T-cell (primary cell): ENCODE measurements at regions not wholly inside any gene's neighbourhood (a gene's known extent, or its start where the extent isn't known, plus 50 kb on each side); places are given as distances from the start of the nearest gene placed in this dataset.

ENCODE experiments used
- ATAC-seq, 4 experiments: fragments of 200-7000 bp in 3 of 4; fragments of 150-1000 bp in 1 of 4; cut with Tn5 transposase; replicated peaks in 1 of 4; 1 replicate in 3 of 4; 2 replicates in 1 of 4; pipeline ENCODE4 v1.10.0; 2021; ENCODE audit warnings: moderate library complexity in 3 of 4, mild to moderate bottlenecking in 2 of 4, moderate number of reproducible peaks in 1 of 4
- CTCF ChIA-PET, 2 donors: fragments of 300-600 bp; sonication (Branson Sonifier 250); formaldehyde crosslinking; loops; one replicate each; lab custom pipeline; 2022; ENCODE audit warnings: antibody characterized with exemption in 2 of 2; lab: Charles Lee
- POLR2A ChIA-PET, 2 donors: fragments of 300-600 bp; sonication (Branson Sonifier 250); formaldehyde crosslinking; loops; one replicate each; lab custom pipeline; 2022; ENCODE audit warnings: antibody characterized with exemption in 2 of 2; lab: Charles Lee
- DNase-seq, 35 experiments: peaks; one replicate each; pipeline versions ENCODE4 v3.0.0 to v3.0.0-alpha.2; 2013 to 2023
- H3K27ac ChIP-seq: one replicate; pipeline ENCODE4 v1.5.1; 2013; ENCODE audit warnings: low read length
- H3K27me3 ChIP-seq, 2 experiments: replicated peaks in 1 of 2; 1 replicate in 1 of 2; 2 replicates in 1 of 2; pipeline versions ENCODE4 v1.6.1 to v1.7.0; 2013; ENCODE audit warnings: low read length in 1 of 2, mixed read lengths in 1 of 2; ENCODE audit not compliant: control insufficient read depth in 2 of 2, insufficient read depth in 2 of 2; ENCODE audit errors: extremely low read depth in 1 of 2
- H3K36me3 ChIP-seq, 2 donors: 1 replicate in 1 of 2; 2 replicates in 1 of 2; pipeline versions ENCODE4 v1.6.1 to v1.7.0; 2013; ENCODE audit warnings: low read length in 1 of 2; ENCODE audit not compliant: control insufficient read depth in 2 of 2, insufficient read depth in 1 of 2; ENCODE audit errors: extremely low read depth in 1 of 2
- H3K4me1 ChIP-seq, 2 experiments: 1 replicate in 1 of 2; 2 replicates in 1 of 2; pipeline versions ENCODE4 v1.6.1 to v1.7.0; 2013; ENCODE audit warnings: low read length in 2 of 2, mixed read lengths in 1 of 2; ENCODE audit not compliant: insufficient read depth in 2 of 2, control insufficient read depth in 1 of 2; ENCODE audit errors: extremely low read depth in 1 of 2
- H3K4me3 ChIP-seq, 2 donors: 1 replicate in 1 of 2; 2 replicates in 1 of 2; pipeline versions ENCODE4 v1.5.1 to v1.7.0; 2013; ENCODE audit warnings: mild to moderate bottlenecking in 2 of 2, low read length in 1 of 2, moderate library complexity in 1 of 2; ENCODE audit not compliant: control insufficient read depth in 1 of 2; ENCODE audit errors: extremely low read depth in 1 of 2
- H3K9me3 ChIP-seq: 2 replicates; pipeline ENCODE4 v1.7.0; 2013
- H3K27ac Mint-ChIP-seq, 2 donors: one replicate each; pipeline ENCODE4 v1.8.0; 2020 to 2021; ENCODE audit warnings: mild to moderate bottlenecking in 2 of 2, mixed read lengths in 2 of 2
- H3K27me3 Mint-ChIP-seq, 2 donors: one replicate each; pipeline ENCODE4 v1.8.0; 2021 to 2022; ENCODE audit warnings: mixed read lengths in 2 of 2
- H3K36me3 Mint-ChIP-seq: one replicate; pipeline ENCODE4 v1.8.0; 2021; ENCODE audit warnings: mixed read lengths
- H3K4me1 Mint-ChIP-seq, 3 donors: one replicate each; pipeline ENCODE4 v1.8.0; 2020 to 2022; ENCODE audit warnings: mixed read lengths in 3 of 3, mild to moderate bottlenecking in 1 of 3
- H3K4me3 Mint-ChIP-seq, 3 donors: one replicate each; pipeline ENCODE4 v1.8.0; 2020 to 2022; ENCODE audit warnings: mild to moderate bottlenecking in 3 of 3, mixed read lengths in 3 of 3, moderate library complexity in 3 of 3
- H3K9me3 Mint-ChIP-seq, 3 donors: one replicate each; pipeline ENCODE4 v1.8.0; 2020 to 2022; ENCODE audit warnings: mixed read lengths in 3 of 3
- WGBS: methylation state at CpG from one replicate; pipeline ENCODE4 v1.1.5; 2013; ENCODE audit warnings: missing lambda C conversion rate; ENCODE audit not compliant: insufficient coverage; 5-methylcytosine and 5-hydroxymethylcytosine counted together

DNA sequence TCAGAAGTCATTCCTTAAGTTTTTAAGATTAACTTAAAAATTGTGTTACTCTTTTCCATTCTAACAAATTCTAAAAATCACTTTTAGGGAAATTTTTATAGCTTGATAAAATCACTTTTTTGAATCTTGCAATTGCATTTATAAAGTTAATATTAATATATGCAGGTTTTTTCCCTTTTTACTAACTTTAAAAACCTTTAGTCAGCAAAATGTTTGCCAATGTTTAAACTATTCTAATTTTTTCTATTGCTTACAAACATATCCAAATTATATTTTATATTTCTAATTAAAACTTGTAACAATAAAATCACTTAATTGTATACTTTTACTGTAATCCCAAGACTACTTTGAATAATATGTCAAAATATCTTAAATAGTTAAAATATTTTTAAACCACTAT, 839.4 kb downstream of the TBL1XR1 start:
- Histone ChIP-seq H3K4me1 (no peaks in the 10 kb centered on the region), H3K27me3 (no peaks in the 10 kb centered on the region), H3K4me3 (no peak overlapping the region), H3K36me3 (no peaks in the 10 kb centered on the region), H3K9me3 (no peaks in the 10 kb centered on the region), H3K27ac (no peak overlapping the region)
- Mint-ChIP-seq H3K27me3 (no peaks in the 10 kb centered on the region), H3K4me3 (no peak overlapping the region), H3K9me3 (peaks cover 0 to 8% (median 5%) of the 10 kb centered on the region in 3 donors), H3K27ac (no peak overlapping the region), H3K4me1 (no peaks in the 10 kb centered on the region), H3K36me3 (no peaks in the 10 kb centered on the region)
- DNase-seq (no peak), ATAC-seq (no peak)
- ChIA-PET POLR2A (no interaction called here), CTCF (interaction anchor here (0.6 kb wide), 3 partner anchors 22 to 1515 kb away, joined by 3 to 5 read pairs (median 5); no protein-coding TSS in a partner anchor)

DNA sequence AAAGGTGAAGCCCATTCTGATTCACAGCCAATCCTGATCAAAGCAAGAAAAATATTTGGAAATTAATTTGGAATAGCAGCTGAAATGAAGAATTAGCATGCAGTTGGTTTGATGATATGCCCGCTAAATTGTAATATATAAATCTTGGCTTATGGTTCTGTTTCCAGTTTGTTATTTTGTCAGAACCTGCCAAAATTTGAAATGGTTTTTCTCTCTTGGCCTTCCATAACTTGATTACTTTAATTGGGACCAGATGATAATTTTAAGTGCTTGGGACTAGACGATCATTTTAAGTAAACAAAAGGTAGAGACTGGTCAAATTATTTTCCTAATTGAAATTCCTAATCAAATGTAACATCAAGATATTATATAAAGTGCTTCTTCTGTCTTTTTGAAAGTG, 842.4 kb downstream of the TBL1XR1 start:
- H3K36me3 ChIP-seq, result no peaks in the 10 kb centered on the region
- no peaks in the 10 kb centered on the region for H3K27me3 ChIP-seq
- ATAC-seq (no peak), DNase-seq (no peak)
- no peaks in the 10 kb centered on the region for H3K4me1 ChIP-seq
- H3K27me3 Mint-ChIP-seq, result no peaks in the 10 kb centered on the region
- WGBS, result 100% methylated on average over 1 of the region's 2 CpGs
- H3K27ac Mint-ChIP-seq, result no peak overlapping the region
- POLR2A ChIA-PET, result no interaction called here
- peaks cover 3 to 9% (median 6%) of the 10 kb centered on the region in 3 donors for H3K9me3 Mint-ChIP-seq
- no peak overlapping the region for H3K4me3 ChIP-seq
- no peaks in the 10 kb centered on the region for H3K9me3 ChIP-seq
- H3K4me1 Mint-ChIP-seq, result no peaks in the 10 kb centered on the region
- H3K36me3 Mint-ChIP-seq, result no peaks in the 10 kb centered on the region
- CTCF ChIA-PET, result no interaction called here
- H3K4me3 Mint-ChIP-seq, result no peak overlapping the region
- no peak overlapping the region for H3K27ac ChIP-seq

DNA sequence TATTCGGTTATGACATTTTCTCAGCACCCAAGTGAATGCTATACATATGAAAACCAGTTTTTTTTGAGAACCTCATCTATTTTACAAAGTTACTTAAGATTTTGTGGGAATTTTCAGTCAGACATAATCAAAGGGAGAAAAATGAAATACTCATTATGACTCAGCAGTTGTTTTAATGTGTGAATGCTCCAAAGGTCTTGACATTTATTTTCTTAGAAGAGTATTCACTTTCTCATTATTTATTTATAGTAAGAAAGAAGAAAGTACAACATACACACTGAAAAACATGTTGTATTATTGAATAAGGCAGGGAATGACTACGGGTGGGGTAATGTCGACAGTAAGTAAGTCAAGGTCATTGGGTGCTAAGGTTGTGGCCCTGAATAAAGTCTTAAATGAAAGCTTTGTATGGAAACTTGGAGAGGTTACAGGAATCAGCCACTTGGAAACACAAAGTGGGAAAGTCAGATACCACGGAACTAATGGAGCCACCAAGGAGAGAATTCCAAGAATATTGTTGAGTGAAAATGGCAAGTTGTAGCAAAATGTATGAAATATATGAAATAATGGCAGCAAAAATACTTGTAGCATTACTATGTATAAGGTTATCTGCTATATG, 844.5 kb downstream of the TBL1XR1 start:
- H3K36me3 Mint-ChIP-seq, result no peaks in the 10 kb centered on the region
- no peak overlapping the region for H3K4me3 Mint-ChIP-seq
- ChIA-PET CTCF (no interaction called here), POLR2A (no interaction called here)
- WGBS, result 60% methylated on average over 2 of the region's 4 CpGs
- Histone ChIP-seq H3K4me3 (no peak overlapping the region), H3K27ac (no peak overlapping the region), H3K27me3 (no peaks in the 10 kb centered on the region), H3K4me1 (no peaks in the 10 kb centered on the region), H3K9me3 (no peaks in the 10 kb centered on the region), H3K36me3 (no peaks in the 10 kb centered on the region)
- no peaks in the 10 kb centered on the region for H3K4me1 Mint-ChIP-seq
- ATAC-seq, result no peak
- H3K27me3 Mint-ChIP-seq, result no peaks in the 10 kb centered on the region
- no peak for DNase-seq
- H3K9me3 Mint-ChIP-seq, result peaks cover 9 to 12% (median 9%) of the 10 kb centered on the region in 3 donors
- no peak overlapping the region for H3K27ac Mint-ChIP-seq

DNA sequence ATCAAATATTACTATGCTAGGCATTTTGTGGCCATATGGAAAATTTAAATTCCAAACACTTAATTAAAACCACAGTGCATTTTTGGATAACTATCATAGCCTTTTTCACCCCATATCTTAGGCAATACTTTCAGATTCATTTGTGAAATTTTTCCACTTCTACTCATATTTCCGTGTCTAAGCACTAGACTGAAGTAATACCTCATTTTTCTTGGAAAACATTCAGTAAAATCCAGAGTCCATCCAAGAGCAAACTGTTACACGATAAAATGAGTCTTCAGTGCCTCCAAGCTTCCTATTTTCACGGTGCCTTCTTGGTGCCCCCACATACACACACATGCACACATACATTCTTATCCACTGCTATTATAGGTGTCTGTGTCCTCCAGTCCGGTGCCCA, 845.9 kb downstream of the TBL1XR1 start:
- ChIA-PET CTCF (no interaction called here), POLR2A (no interaction called here)
- H3K36me3 Mint-ChIP-seq, result no peaks in the 10 kb centered on the region
- no peaks in the 10 kb centered on the region for H3K27me3 Mint-ChIP-seq
- Histone ChIP-seq H3K27me3 (no peaks in the 10 kb centered on the region), H3K4me1 (no peaks in the 10 kb centered on the region), H3K36me3 (no peaks in the 10 kb centered on the region), H3K27ac (no peak overlapping the region), H3K4me3 (no peak overlapping the region), H3K9me3 (no peaks in the 10 kb centered on the region)
- 48% methylated on average over 2 of the region's 4 CpGs for WGBS
- DNase-seq, result no peak
- H3K4me1 Mint-ChIP-seq, result no peaks in the 10 kb centered on the region
- H3K27ac Mint-ChIP-seq, result no peak overlapping the region
- no peak overlapping the region for H3K4me3 Mint-ChIP-seq
- no peak for ATAC-seq
- H3K9me3 Mint-ChIP-seq, result peaks cover 9 to 15% (median 9%) of the 10 kb centered on the region in 3 donors

DNA sequence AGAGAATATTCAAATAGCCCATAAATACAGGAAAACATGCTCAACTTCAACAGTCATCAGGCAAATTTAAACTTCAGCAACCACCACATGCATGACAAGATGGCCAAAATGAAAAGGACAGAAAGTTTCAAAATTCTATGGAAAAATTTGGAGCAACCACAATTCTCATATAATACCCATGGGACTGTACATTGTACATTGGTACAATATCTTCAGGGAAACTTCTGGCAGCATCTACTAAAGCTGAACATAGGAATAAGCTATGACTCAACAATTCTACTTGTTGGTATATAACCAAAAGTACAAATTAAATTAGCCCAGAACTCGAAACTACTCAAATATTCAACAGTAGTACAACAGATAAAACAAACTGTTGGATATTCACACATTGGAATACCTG, 847.6 kb downstream of the TBL1XR1 start:
- ChIA-PET CTCF (no interaction called here), POLR2A (no interaction called here)
- WGBS, result no CpG with 5 or more reads among the region's 1 CpG
- no peaks in the 10 kb centered on the region for H3K9me3 ChIP-seq
- no peak for DNase-seq
- no peaks in the 10 kb centered on the region for H3K36me3 ChIP-seq
- Mint-ChIP-seq H3K4me3 (no peak overlapping the region), H3K27ac (no peak overlapping the region), H3K9me3 (peaks cover 9 to 20% (median 9%) of the 10 kb centered on the region in 3 donors), H3K36me3 (no peaks in the 10 kb centered on the region), H3K27me3 (no peaks in the 10 kb centered on the region), H3K4me1 (no peaks in the 10 kb centered on the region)
- ATAC-seq, result no peak
- no peaks in the 10 kb centered on the region for H3K4me1 ChIP-seq
- H3K27me3 ChIP-seq, result no peaks in the 10 kb centered on the region
- no peak overlapping the region for H3K4me3 ChIP-seq
- H3K27ac ChIP-seq, result no peak overlapping the region

GRCh38 chr3:176347424-176348146, 849.7 kb downstream of the TBL1XR1 start:
- Mint-ChIP-seq H3K27ac (no peak overlapping the region), H3K36me3 (no peaks in the 10 kb centered on the region), H3K4me1 (no peaks in the 10 kb centered on the region), H3K27me3 (no peaks in the 10 kb centered on the region), H3K4me3 (no peak overlapping the region), H3K9me3 (peaks cover 6 to 22% (median 13%) of the 10 kb centered on the region in 3 donors)
- Histone ChIP-seq H3K36me3 (no peaks in the 10 kb centered on the region), H3K27me3 (no peaks in the 10 kb centered on the region), H3K9me3 (no peaks in the 10 kb centered on the region), H3K27ac (no peak overlapping the region), H3K4me1 (no peaks in the 10 kb centered on the region), H3K4me3 (no peak overlapping the region)
- POLR2A ChIA-PET, result no interaction called here
- ATAC-seq (no peak), DNase-seq (no peak)
- no CpG with 5 or more reads among the region's 4 CpGs for WGBS
- CTCF ChIA-PET, result no interaction called here
